ENCODE measurements at regions not wholly inside any gene's neighbourhood (a gene's known extent, or its start where the extent isn't known, plus 50 kb on each side); places are given as distances from the start of the nearest gene placed in this dataset.

DNA sequence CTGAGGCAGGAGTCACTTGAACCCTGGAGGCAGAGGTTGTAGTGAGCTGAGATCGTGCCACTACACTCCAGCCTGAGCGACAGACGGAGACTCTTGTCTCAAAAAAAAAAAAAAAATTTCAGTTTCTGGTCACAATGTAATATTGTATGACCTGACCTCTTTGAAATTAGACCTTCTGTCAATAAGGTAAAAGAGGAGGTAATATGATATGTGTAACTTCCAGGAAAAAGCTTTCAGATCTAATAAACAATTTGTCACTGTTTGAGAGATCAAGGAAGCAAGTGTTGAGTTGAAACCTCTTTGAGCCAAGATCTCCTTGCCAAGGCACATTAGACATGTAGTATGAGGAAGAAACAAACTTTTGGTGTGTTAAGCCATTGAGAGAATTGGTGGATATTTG, 101.7 kb upstream of the ATF7IP start:
- Histone ChIP-seq H3K23ac (ENCODE audit: insufficient read length, low read depth, low read length) (no peak overlapping the region), H3K14ac (ENCODE audit: insufficient read depth, low read length) (no peak overlapping the region), H3T11ph (ENCODE audit: low read length) (no peak overlapping the region), H2BK120ac (ENCODE audit: low read depth, low read length, poor library complexity, severe bottlenecking) (no peak overlapping the region), H4K5ac (ENCODE audit: insufficient read length, low read depth, low read length) (no peak overlapping the region), H2BK5ac (ENCODE audit: insufficient read length, low read length) (no peak overlapping the region), H3K9me3 (ENCODE audit: control insufficient read depth, low read depth, low read length) (peaks cover 7% of the 10 kb centered on the region), H3K4ac (ENCODE audit: low read depth, low read length) (no peak overlapping the region), H3K4me2 (ENCODE audit: insufficient read depth, insufficient read length, low read length) (no peak overlapping the region), H3K56ac (ENCODE audit: insufficient read length, low read depth, low read length) (no peak overlapping the region), H2AK5ac (ENCODE audit: insufficient read length, low read length) (no peak overlapping the region), H2BK15ac (ENCODE audit: low read depth, low read length) (no peak overlapping the region), H3K27me3 (ENCODE audit: insufficient read depth, low read length) (no peaks in the 10 kb centered on the region), H4K91ac (ENCODE audit: insufficient read length, low read depth, low read length) (no peak overlapping the region), H3K23me2 (ENCODE audit: insufficient read length, low read depth, low read length, poor library complexity, severe bottlenecking) (no peaks in the 10 kb centered on the region), H4K8ac (replicated peaks; ENCODE audit: insufficient read length, low read depth, low read length) (no peak overlapping the region), H3K27ac (ENCODE audit: insufficient read length, low read depth, low read length) (no peak overlapping the region), H3K79me2 (ENCODE audit: insufficient read depth, low read length) (no peaks in the 10 kb centered on the region), H4K20me1 (ENCODE audit: control insufficient read depth, insufficient read depth, insufficient read length) (no peaks in the 10 kb centered on the region), H3K18ac (ENCODE audit: insufficient read length, low read depth, low read length) (no peak overlapping the region), H2AFZ (ENCODE audit: low read length) (no peak overlapping the region), H2BK20ac (ENCODE audit: low read depth, low read length, poor library complexity, severe bottlenecking) (no peak overlapping the region), H3K4me1 (ENCODE audit: insufficient read depth, low read length) (peaks cover 9% of the 10 kb centered on the region), H3K79me1 (ENCODE audit: insufficient read depth, low read depth, low read length, poor library complexity, severe bottlenecking) (no peaks in the 10 kb centered on the region), H3K9ac (ENCODE audit: extremely low read depth, insufficient read length, low read length) (no peak overlapping the region), H2BK12ac (ENCODE audit: insufficient read length, low read depth, low read length) (no peak overlapping the region)
- no peak overlapping the region for H3K27ac Mint-ChIP-seq
- DNase-seq, result no peak
- H3K4me1 Mint-ChIP-seq, result peaks cover 45 to 52% of the 10 kb centered on the region in 2 experiments
- TF ChIP-seq, protein P1, sequence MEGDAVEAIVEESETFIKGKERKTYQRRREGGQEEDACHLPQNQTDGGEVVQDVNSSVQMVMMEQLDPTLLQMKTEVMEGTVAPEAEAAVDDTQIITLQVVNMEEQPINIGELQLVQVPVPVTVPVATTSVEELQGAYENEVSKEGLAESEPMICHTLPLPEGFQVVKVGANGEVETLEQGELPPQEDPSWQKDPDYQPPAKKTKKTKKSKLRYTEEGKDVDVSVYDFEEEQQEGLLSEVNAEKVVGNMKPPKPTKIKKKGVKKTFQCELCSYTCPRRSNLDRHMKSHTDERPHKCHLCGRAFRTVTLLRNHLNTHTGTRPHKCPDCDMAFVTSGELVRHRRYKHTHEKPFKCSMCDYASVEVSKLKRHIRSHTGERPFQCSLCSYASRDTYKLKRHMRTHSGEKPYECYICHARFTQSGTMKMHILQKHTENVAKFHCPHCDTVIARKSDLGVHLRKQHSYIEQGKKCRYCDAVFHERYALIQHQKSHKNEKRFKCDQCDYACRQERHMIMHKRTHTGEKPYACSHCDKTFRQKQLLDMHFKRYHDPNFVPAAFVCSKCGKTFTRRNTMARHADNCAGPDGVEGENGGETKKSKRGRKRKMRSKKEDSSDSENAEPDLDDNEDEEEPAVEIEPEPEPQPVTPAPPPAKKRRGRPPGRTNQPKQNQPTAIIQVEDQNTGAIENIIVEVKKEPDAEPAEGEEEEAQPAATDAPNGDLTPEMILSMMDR (conservative IDR thresholded peaks at IDR 0.05), result no peak
- no peaks in the 10 kb centered on the region for H3K27me3 Mint-ChIP-seq (ENCODE audit: low read depth)
- no CpG with 5 or more reads among the region's 3 CpGs for WGBS (ENCODE audit: extremely low coverage, insufficient read length, low lambda C conversion rate)
- H3K36me3 Mint-ChIP-seq (ENCODE audit: insufficient read depth in 1 of 3, low read depth in 3 of 3), result peaks cover 16 to 29% (median 19%) of the 10 kb centered on the region in 3 experiments
- H3K4me3 Mint-ChIP-seq, result no peak overlapping the region
- H3K9me3 Mint-ChIP-seq, result peaks cover 24 to 32% of the 10 kb centered on the region in 2 experiments
